Stomach (tissue), 4 donors: ENCODE measurements at regions not wholly inside any gene's neighbourhood (a gene's known extent, or its start where the extent isn't known, plus 50 kb on each side); places are given as distances from the start of the nearest gene placed in this dataset.

Experiments
- EP300 ChIP-seq: sonication (generic); formaldehyde crosslinking; IDR thresholded peaks from one replicate; pipeline ENCODE4 v1.6.1; 2017; ENCODE audit warnings: antibody characterized with exemption
- POLR2AphosphoS5 ChIP-seq, 3 donors: sonication (generic); formaldehyde crosslinking; IDR thresholded peaks; one replicate each; pipeline ENCODE4 v1.6.1; 2016; ENCODE audit warnings: antibody characterized with exemption in 3 of 3
- TF ChIP-seq, protein P1 (sequence below), 7 experiments: fragments of 450-650 bp in 4 of 7; fragments of 200-600 bp in 3 of 7; sonication (generic) in 3 of 7; IDR thresholded peaks; one replicate each; pipeline ENCODE4 v1.5.1; 2016 to 2019; ENCODE audit warnings: antibody characterized with exemption in 7 of 7, control low read depth in 2 of 7, mild to moderate bottlenecking in 1 of 7

GRCh38 chrX:7462110-7462509, 314.2 kb upstream of the PUDP start:
- TF ChIP-seq, protein P1, sequence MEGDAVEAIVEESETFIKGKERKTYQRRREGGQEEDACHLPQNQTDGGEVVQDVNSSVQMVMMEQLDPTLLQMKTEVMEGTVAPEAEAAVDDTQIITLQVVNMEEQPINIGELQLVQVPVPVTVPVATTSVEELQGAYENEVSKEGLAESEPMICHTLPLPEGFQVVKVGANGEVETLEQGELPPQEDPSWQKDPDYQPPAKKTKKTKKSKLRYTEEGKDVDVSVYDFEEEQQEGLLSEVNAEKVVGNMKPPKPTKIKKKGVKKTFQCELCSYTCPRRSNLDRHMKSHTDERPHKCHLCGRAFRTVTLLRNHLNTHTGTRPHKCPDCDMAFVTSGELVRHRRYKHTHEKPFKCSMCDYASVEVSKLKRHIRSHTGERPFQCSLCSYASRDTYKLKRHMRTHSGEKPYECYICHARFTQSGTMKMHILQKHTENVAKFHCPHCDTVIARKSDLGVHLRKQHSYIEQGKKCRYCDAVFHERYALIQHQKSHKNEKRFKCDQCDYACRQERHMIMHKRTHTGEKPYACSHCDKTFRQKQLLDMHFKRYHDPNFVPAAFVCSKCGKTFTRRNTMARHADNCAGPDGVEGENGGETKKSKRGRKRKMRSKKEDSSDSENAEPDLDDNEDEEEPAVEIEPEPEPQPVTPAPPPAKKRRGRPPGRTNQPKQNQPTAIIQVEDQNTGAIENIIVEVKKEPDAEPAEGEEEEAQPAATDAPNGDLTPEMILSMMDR (IDR thresholded peaks at IDR 0.05), result no peak
- TF ChIP-seq POLR2AphosphoS5 (IDR thresholded peaks at IDR 0.05) (no peak), EP300 (no peak)
